ENCODE measurements at regions not wholly inside any gene's neighbourhood (a gene's known extent, or its start where the extent isn't known, plus 50 kb on each side); places are given as distances from the start of the nearest gene placed in this dataset.

DNA sequence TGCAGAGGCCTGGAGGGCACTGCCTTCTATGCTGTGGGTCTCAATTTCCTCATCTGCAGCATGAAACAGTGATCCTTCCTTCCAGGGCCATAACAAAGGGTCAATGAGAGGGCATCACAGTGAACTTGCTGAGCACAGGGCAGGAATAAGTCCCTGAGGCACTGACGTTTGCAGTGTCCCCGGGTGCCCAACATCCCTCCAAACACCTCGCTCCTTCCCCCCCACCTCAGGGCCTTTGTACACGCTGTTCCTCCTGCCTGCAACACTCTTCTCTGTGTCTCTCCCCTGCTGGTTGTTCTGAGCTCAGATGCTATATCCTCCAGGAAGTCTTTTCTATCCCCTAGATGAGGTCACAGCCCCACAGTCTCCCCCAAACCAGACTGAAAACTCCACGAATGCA, 59.7 kb upstream of the TCF20 start:
- Histone ChIP-seq H3K4me1 (ENCODE audit: control insufficient read depth, insufficient read depth, low read length) (peaks cover 9% of the 10 kb centered on the region), H3K27me3 (ENCODE audit: control insufficient read depth, insufficient read depth, low read length) (peaks cover 89% of the 10 kb centered on the region), H3K36me3 (ENCODE audit: control insufficient read depth, insufficient read depth, low read length) (no peaks in the 10 kb centered on the region), H3K4me3 (ENCODE audit: low read length) (no peak overlapping the region), H3K9me3 (replicated peaks; ENCODE audit: control insufficient read depth, low read depth, low read length) (no peaks in the 10 kb centered on the region), H3K27ac (ENCODE audit: low read length) (no peak overlapping the region)
- 88% methylated on average over 3 of the region's 5 CpGs for WGBS (ENCODE audit: insufficient coverage)
- DNase-seq: no peak

DNA sequence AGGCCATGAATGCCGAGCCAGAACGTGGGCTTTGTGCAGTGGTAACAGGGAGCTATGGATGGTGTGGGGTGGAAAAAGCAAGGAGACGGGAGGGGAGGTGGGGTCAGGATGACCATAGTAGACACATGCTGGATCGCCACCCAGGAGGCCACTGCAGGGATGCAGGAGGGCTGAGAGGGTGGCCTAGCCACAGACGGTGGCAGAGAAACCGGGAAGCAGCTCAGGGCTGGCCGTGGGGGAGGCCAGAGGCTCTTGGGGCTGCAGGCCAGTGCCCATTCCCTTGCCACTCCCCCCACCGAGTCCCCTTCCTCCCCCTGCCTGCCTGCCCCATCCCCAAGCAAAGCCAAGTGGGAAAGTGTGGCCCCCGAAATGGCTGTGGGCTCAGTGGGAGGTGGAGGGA, 59.1 kb upstream of the TCF20 start:
- peaks cover 9% of the 10 kb centered on the region for H3K4me1 ChIP-seq (ENCODE audit: control insufficient read depth, insufficient read depth, low read length)
- 74% methylated on average over 7 of the region's 9 CpGs for WGBS (ENCODE audit: insufficient coverage)
- H3K4me3 ChIP-seq (ENCODE audit: low read length): no peak overlapping the region
- no peak for DNase-seq
- H3K27me3 ChIP-seq (ENCODE audit: control insufficient read depth, insufficient read depth, low read length): peaks cover 89% of the 10 kb centered on the region
- no peak overlapping the region for H3K27ac ChIP-seq (ENCODE audit: low read length)
- no peaks in the 10 kb centered on the region for H3K36me3 ChIP-seq (ENCODE audit: control insufficient read depth, insufficient read depth, low read length)
- no peaks in the 10 kb centered on the region for H3K9me3 ChIP-seq (replicated peaks; ENCODE audit: control insufficient read depth, low read depth, low read length)

DNA sequence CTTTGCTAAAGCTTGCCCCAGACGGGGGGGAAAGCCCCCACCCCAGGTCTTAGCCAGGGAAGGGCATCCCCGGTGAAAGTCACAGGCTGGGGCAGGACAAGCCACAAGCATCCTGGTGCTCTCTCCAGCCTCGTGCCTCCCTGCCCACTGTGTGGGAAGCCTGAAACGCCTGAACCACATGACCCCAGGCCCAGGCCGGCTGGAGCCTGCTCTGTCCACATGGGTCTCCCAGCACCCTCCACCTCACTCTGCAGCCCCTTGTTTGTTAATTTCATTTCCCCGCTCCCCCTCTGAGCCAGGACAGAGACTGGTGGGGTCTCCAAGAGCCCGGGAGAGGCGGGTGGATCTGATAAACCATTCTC, 58.3 kb upstream of the TCF20 start:
- H3K9me3 ChIP-seq (replicated peaks; ENCODE audit: control insufficient read depth, low read depth, low read length): no peaks in the 10 kb centered on the region
- H3K4me1 ChIP-seq (ENCODE audit: control insufficient read depth, insufficient read depth, low read length): peaks cover 9% of the 10 kb centered on the region
- 23% methylated on average over 3 of the region's 8 CpGs for WGBS (ENCODE audit: insufficient coverage)
- no peak overlapping the region for H3K27ac ChIP-seq (ENCODE audit: low read length)
- peaks cover 83% of the 10 kb centered on the region for H3K27me3 ChIP-seq (ENCODE audit: control insufficient read depth, insufficient read depth, low read length)
- no peak overlapping the region for H3K4me3 ChIP-seq (ENCODE audit: low read length)
- no peaks in the 10 kb centered on the region for H3K36me3 ChIP-seq (ENCODE audit: control insufficient read depth, insufficient read depth, low read length)
- no peak for DNase-seq

DNA sequence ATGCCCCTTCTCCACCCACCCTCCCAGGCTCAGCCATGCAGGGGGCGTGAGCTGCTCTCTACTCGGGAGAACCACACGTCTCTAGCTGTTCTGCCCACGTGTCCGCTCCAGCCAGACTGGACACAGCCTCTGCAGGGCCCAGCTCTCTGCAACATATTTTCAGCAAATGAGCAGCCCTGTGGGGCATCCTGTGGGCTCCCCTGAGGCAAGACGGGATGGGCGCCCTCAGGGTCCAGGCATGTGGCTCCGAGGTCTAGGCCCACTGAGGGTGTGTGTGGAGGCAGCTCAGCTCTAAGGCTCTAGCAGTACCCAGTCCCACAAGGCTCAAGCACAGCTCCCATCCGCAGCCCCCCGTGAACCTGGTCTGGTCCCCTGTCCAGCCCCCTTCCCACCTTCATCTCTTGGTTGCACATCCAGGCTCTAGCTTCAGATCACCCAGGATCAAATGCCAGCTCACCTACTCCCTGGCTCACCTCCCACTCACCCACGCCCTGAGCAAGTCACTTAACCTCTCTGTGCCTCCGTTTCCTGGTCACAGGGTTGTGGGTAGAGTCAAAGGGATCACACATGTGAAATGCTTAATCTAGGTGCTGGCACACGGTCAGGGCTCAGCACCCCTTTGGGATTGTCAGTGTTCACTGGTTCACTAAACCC, 57.8 kb upstream of the TCF20 start:
- Histone ChIP-seq H3K36me3 (ENCODE audit: control insufficient read depth, insufficient read depth, low read length) (no peaks in the 10 kb centered on the region), H3K4me1 (ENCODE audit: control insufficient read depth, insufficient read depth, low read length) (peaks cover 9% of the 10 kb centered on the region), H3K27me3 (ENCODE audit: control insufficient read depth, insufficient read depth, low read length) (peaks cover 77% of the 10 kb centered on the region), H3K9me3 (replicated peaks; ENCODE audit: control insufficient read depth, low read depth, low read length) (no peaks in the 10 kb centered on the region), H3K27ac (ENCODE audit: low read length) (no peak overlapping the region), H3K4me3 (ENCODE audit: low read length) (no peak overlapping the region)
- no peak for DNase-seq
- WGBS (ENCODE audit: insufficient coverage): 63% methylated on average over 9 of the region's 13 CpGs

DNA sequence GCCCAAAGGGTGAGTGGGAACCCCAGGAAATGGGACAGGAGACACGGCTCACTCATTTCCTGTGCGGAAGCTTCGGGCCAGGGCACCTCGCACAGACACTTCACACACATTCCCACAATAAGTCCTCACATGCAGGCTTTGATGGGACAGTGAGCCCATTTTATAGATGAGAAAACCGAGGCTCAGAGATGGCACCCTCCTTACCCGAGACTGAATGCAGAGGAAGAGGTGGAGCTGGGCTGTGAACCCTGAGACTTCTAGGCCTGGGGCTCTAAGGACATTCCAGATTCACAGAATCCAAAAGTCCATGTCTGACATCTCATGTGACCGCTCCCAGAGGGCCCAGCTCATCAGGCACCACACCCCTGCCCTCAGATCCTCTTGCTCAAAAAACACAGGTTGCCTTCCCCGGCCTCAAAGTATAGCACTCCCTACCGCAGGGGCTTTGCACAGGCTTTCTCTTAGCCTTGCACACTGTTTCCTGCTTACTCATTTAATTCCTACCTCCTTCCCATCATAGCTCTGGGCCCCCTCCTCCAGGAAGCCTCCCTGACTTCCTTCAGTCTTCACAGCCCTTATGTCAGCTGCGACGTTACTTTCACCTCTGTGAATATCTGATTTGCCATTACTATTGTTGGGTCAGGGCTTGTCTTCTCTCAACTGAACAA, 57.1 kb upstream of the TCF20 start:
- no peak for DNase-seq
- WGBS (ENCODE audit: insufficient coverage): 78% methylated on average over 8 of the region's 11 CpGs
- no peak overlapping the region for H3K27ac ChIP-seq (ENCODE audit: low read length)
- H3K27me3 ChIP-seq (ENCODE audit: control insufficient read depth, insufficient read depth, low read length): peaks cover 72% of the 10 kb centered on the region
- no peaks in the 10 kb centered on the region for H3K36me3 ChIP-seq (ENCODE audit: control insufficient read depth, insufficient read depth, low read length)
- peaks cover 9% of the 10 kb centered on the region for H3K4me1 ChIP-seq (ENCODE audit: control insufficient read depth, insufficient read depth, low read length)
- H3K9me3 ChIP-seq (replicated peaks; ENCODE audit: control insufficient read depth, low read depth, low read length): no peaks in the 10 kb centered on the region
- H3K4me3 ChIP-seq (ENCODE audit: low read length): no peak overlapping the region

DNA sequence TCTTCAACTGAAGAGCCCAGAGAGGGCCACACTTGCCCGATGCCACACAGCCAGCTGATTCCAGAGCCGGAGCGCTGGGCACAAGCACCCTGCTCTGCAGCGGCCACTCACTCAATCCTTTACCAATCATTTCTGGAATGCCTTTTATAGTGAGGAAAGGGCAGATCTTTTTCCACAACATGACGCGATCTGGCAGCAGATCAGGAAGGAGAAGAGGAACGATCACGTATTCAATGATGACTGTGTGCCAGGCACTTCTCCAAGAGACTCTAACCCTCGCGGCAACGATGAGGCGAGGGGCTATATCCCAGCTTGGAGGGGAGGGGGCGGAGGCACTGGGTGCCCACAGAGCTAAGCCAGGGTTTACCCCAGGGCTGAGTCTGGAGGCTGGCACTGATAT, 56.3 kb upstream of the TCF20 start:
- DNase-seq: no peak
- Histone ChIP-seq H3K27ac (ENCODE audit: low read length) (no peak overlapping the region), H3K4me1 (ENCODE audit: control insufficient read depth, insufficient read depth, low read length) (peaks cover 15% of the 10 kb centered on the region), H3K36me3 (ENCODE audit: control insufficient read depth, insufficient read depth, low read length) (no peaks in the 10 kb centered on the region), H3K4me3 (ENCODE audit: low read length) (no peak overlapping the region), H3K9me3 (replicated peaks; ENCODE audit: control insufficient read depth, low read depth, low read length) (no peaks in the 10 kb centered on the region), H3K27me3 (ENCODE audit: control insufficient read depth, insufficient read depth, low read length) (peaks cover 69% of the 10 kb centered on the region)
- WGBS (ENCODE audit: insufficient coverage): 78% methylated on average over 7 of the region's 13 CpGs

DNA sequence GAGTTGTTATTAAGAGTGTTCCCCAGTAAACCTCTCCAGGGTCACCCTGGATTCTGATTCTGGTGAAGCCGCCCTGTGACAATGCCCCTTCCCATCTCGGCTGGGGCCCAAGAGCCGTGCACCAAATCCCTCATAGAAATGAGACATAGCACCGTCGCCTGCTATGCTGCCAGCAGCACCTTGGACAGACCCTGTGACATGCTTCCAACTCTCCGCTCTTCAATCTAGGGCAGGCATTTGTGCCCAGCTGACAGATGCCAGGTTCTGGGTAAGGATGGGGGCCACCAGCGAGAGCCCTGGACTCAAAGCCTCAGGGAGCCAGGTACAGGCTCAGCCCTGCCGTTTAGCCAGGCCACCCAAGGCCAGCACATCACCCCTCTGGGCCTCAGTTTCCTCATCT, 55.8 kb upstream of the TCF20 start:
- H3K9me3 ChIP-seq (replicated peaks; ENCODE audit: control insufficient read depth, low read depth, low read length): no peaks in the 10 kb centered on the region
- no peak overlapping the region for H3K27ac ChIP-seq (ENCODE audit: low read length)
- peaks cover 14% of the 10 kb centered on the region for H3K4me1 ChIP-seq (ENCODE audit: control insufficient read depth, insufficient read depth, low read length)
- 86% methylated on average over 7 of the region's 8 CpGs for WGBS (ENCODE audit: insufficient coverage)
- peaks cover 64% of the 10 kb centered on the region for H3K27me3 ChIP-seq (ENCODE audit: control insufficient read depth, insufficient read depth, low read length)
- no peaks in the 10 kb centered on the region for H3K36me3 ChIP-seq (ENCODE audit: control insufficient read depth, insufficient read depth, low read length)
- H3K4me3 ChIP-seq (ENCODE audit: low read length): no peak overlapping the region
- no peak for DNase-seq

DNA sequence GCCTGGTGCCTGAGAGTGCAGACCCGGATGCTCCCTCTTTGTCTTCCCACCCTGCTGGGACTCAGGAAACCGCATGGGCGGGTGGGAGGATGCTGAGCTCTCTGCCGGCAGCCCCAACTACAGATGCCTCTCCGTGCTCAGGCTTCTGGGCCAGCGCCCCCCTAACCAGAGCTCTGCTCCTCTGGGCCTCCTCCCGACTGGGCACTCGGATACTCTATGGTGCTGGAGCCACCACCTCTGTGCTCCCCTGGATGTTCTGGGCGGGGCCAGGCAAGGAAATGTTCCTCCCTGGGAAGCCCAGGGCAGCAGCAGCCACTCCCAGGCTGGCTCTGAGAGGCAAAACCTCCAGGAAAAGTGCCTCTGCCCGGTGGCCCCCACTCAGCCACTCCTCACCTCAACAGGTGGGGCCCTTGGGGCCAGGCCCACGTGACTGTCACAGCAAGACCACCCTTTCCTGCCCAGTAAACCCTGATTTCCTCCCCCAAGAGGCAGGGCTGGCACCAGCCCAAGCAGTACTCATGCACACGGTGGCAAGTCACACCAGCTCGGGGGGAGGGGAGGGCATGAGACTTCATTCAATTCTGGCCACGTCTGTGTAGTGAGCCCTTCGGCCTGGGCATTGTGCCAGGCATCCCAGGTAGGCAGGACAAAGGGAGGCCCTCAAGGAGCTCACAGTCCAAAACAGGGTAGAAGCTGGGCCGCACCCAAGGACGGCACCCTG, 54.7 kb upstream of the TCF20 start:
- DNase-seq: no peak
- peaks cover 57% of the 10 kb centered on the region for H3K27me3 ChIP-seq (ENCODE audit: control insufficient read depth, insufficient read depth, low read length)
- no peaks in the 10 kb centered on the region for H3K9me3 ChIP-seq (replicated peaks; ENCODE audit: control insufficient read depth, low read depth, low read length)
- H3K27ac ChIP-seq (ENCODE audit: low read length): no peak overlapping the region
- 34% methylated on average over 15 of the region's 17 CpGs for WGBS (ENCODE audit: insufficient coverage)
- peaks cover 6% of the 10 kb centered on the region for H3K4me1 ChIP-seq (ENCODE audit: control insufficient read depth, insufficient read depth, low read length)
- H3K4me3 ChIP-seq (ENCODE audit: low read length): no peak overlapping the region
- no peaks in the 10 kb centered on the region for H3K36me3 ChIP-seq (ENCODE audit: control insufficient read depth, insufficient read depth, low read length)

DNA sequence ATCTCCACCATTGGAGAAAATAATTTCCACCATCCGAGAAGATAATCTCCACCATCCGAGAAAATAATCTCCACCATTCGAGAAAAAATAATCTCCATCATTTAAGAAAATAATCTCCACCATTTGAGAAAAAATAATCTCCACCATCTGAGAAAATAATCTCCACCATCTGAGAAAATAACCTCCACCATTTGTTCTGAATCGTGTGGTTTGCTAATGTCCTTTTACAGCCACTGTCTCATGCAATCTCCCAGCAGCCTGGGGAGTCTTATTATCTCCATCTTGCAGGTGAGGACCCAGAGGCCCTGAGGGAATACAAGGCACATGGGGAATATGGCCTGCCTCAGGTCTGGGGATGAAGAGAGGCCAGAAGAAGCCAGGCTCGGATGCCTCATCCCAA, 54.1 kb upstream of the TCF20 start:
- peaks cover 59% of the 10 kb centered on the region for H3K27me3 ChIP-seq (ENCODE audit: control insufficient read depth, insufficient read depth, low read length)
- WGBS (ENCODE audit: insufficient coverage): 60% methylated on average over 2 of the region's 5 CpGs
- H3K27ac ChIP-seq (ENCODE audit: low read length): no peak overlapping the region
- H3K9me3 ChIP-seq (replicated peaks; ENCODE audit: control insufficient read depth, low read depth, low read length): no peaks in the 10 kb centered on the region
- H3K36me3 ChIP-seq (ENCODE audit: control insufficient read depth, insufficient read depth, low read length): no peaks in the 10 kb centered on the region
- DNase-seq: no peak
- H3K4me3 ChIP-seq (ENCODE audit: low read length): no peak overlapping the region
- H3K4me1 ChIP-seq (ENCODE audit: control insufficient read depth, insufficient read depth, low read length): peaks cover 6% of the 10 kb centered on the region

DNA sequence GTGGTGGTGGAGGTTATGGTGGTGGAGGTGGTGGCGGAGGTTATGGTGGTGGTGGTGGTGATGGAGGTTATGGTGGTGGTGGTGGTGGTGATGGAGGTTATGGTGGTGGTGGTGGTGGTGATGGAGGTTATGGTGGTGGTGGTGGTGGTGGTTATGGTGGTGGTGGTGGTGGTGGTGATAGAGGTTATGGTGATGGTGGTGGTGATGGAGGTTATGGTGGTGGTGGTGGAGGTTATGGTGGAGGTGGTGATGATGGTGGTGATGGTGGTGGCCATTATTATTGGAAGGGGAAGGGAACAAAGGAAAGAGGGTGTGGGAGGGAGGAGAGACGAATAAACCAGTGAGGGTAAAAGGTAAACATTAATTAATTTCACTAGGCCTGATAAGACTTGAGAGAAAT, 53.5 kb upstream of the TCF20 start:
- no peaks in the 10 kb centered on the region for H3K36me3 ChIP-seq (ENCODE audit: control insufficient read depth, insufficient read depth, low read length)
- DNase-seq: no peak
- no CpG with 5 or more reads among the region's 2 CpGs for WGBS (ENCODE audit: insufficient coverage)
- H3K27me3 ChIP-seq (ENCODE audit: control insufficient read depth, insufficient read depth, low read length): peaks cover 58% of the 10 kb centered on the region
- no peak overlapping the region for H3K27ac ChIP-seq (ENCODE audit: low read length)
- H3K4me3 ChIP-seq (ENCODE audit: low read length): no peak overlapping the region
- H3K9me3 ChIP-seq (replicated peaks; ENCODE audit: control insufficient read depth, low read depth, low read length): no peaks in the 10 kb centered on the region
- H3K4me1 ChIP-seq (ENCODE audit: control insufficient read depth, insufficient read depth, low read length): peaks cover 6% of the 10 kb centered on the region

All from muscle of leg (tissue), 3 donors.